ENCODE measurements at regions not wholly inside any gene's neighbourhood (a gene's known extent, or its start where the extent isn't known, plus 50 kb on each side); places are given as distances from the start of the nearest gene placed in this dataset.

DNA sequence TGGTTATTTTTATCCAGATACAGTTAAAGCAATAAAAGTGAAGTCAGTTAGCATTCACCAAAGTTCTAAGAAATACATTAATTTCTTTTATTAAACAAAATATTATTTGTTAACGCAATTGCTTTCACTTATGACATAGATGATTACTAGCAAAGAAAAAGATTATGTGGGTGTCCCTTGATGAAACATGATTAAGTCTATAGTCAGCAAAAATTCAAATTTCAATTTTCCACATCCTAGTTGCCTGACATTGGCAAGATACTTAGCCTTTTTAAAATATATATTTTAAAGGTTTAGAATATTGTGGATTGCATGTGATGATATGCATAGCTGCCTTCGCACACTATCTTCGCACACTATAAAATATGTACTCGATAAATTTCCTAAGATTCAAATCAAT, 1780.5 kb upstream of the MIR17HG start:
- TF ChIP-seq CTCF (IDR thresholded peaks at IDR 0.05): no peak
- TF ChIP-seq BCL3 (IDR thresholded peaks at IDR 0.05): no peak
- no peak for TF ChIP-seq SREBF2 (IDR thresholded peaks at IDR 0.05)
- TF ChIP-seq RFX5 (IDR thresholded peaks at IDR 0.05): no peak
- TF ChIP-seq MAX (IDR thresholded peaks at IDR 0.05): no peak
- TF ChIP-seq GATA3 (IDR thresholded peaks at IDR 0.05; ENCODE audit: borderline replicate concordance): no peak
